SK-N-MC (cell line): ENCODE measurements at regions not wholly inside any gene's neighbourhood (a gene's known extent, or its start where the extent isn't known, plus 50 kb on each side); places are given as distances from the start of the nearest gene placed in this dataset.

Experiments
- EZH2 ChIP-seq: fragments of 200-600 bp; sonication (generic); IDR thresholded peaks from one replicate; pipeline ENCODE4 v1.6.1; 2017; ENCODE audit warnings: antibody characterized with exemption
- FOXP2 ChIP-seq: optimal IDR thresholded peaks from 2 replicates; pipeline ENCODE3; 2011; ENCODE audit warnings: mild to moderate bottlenecking, moderate library complexity; ENCODE audit not compliant: insufficient read depth; ENCODE audit errors: extremely low read length, control extremely low read depth
- POLR2AphosphoS5 ChIP-seq: IDR thresholded peaks from 2 replicates; pipeline ENCODE4 v1.6.1; 2012; ENCODE audit warnings: mild to moderate bottlenecking, low read depth, low read length, borderline replicate concordance

DNA sequence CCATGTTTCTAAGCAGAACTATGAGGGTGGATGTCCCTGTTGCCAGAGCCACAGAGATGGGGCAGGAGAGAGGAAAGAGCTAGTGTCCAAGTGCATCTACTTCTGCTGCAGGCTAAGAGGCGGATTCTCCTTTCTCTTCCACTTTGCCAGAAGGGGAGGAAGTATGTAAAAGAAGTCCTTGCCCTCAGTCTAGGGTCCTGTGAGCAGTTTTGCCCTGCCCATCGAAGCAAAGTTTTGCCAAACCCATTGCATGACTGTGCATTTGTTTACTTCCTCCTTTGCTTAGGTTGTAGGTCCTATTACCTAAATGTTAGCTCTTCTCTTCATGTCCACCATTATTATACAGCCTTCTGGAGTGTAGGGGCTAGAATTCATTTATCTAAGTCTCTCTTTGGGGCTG lies 106.2 kb upstream of the ARMC2 start:
- TF ChIP-seq POLR2AphosphoS5, result no peak
- TF ChIP-seq EZH2, result no peak
- TF ChIP-seq FOXP2, result no peak
